GM12875 (cell line): ENCODE measurements at regions not wholly inside any gene's neighbourhood (a gene's known extent, or its start where the extent isn't known, plus 50 kb on each side); places are given as distances from the start of the nearest gene placed in this dataset.

Experiments
- H3K4me3 ChIP-seq: one replicate; pipeline ENCODE4 v1.5.1; 2011; ENCODE audit warnings: low read depth, low read length, control low read depth
- CTCF ChIP-seq: IDR thresholded peaks from 2 replicates; pipeline ENCODE4 v1.5.1; 2011; ENCODE audit warnings: low read depth, mild to moderate bottlenecking, control low read depth, inconsistent platforms, low read length, moderate library complexity, borderline replicate concordance; ENCODE audit not compliant: insufficient read depth

GRCh38 chr2:199160677-199161465 is 296.9 kb downstream of the SATB2 start:
- no peak overlapping the region for H3K4me3 ChIP-seq
- TF ChIP-seq CTCF: no peak

- no peak overlapping the region for H3K4me3 ChIP-seq
- no peak for TF ChIP-seq CTCF
These were observed 297.7 kb downstream of the SATB2 start for GRCh38 chr2:199160081-199160480.

- H3K4me3 ChIP-seq: no peak overlapping the region
- no peak for TF ChIP-seq CTCF
These were observed 309.5 kb downstream of the SATB2 start for GRCh38 chr2:199148076-199148845.

- TF ChIP-seq CTCF: no peak
- no peak overlapping the region for H3K4me3 ChIP-seq
These were observed 310.5 kb downstream of the SATB2 start for GRCh38 chr2:199147216-199147615.

- no peak for TF ChIP-seq CTCF
- H3K4me3 ChIP-seq: no peak overlapping the region
These were observed 313.2 kb downstream of the SATB2 start for GRCh38 chr2:199144546-199144945.

- no peak for TF ChIP-seq CTCF
- no peak overlapping the region for H3K4me3 ChIP-seq
These were observed 313.7 kb downstream of the SATB2 start for GRCh38 chr2:199144036-199144435.
